ENCODE measurements at regions not wholly inside any gene's neighbourhood (a gene's known extent, or its start where the extent isn't known, plus 50 kb on each side); places are given as distances from the start of the nearest gene placed in this dataset.

GRCh38 chr6:104402572-104402971, 457.1 kb downstream of the HACE1 start:
- Mint-ChIP-seq H3K9me3 (no peaks in the 10 kb centered on the region), H3K4me1 (no peaks in the 10 kb centered on the region), H3K36me3 (ENCODE audit: low read depth) (no peaks in the 10 kb centered on the region), H3K27me3 (ENCODE audit: low read depth, poor library complexity) (no peaks in the 10 kb centered on the region), H3K27ac (no peak overlapping the region), H3K4me3 (no peak overlapping the region)
- DNase-seq: no peak
- no peak for TF ChIP-seq CTCF (IDR thresholded peaks at IDR 0.05)

GRCh38 chr6:104401926-104402325, 457.8 kb downstream of the HACE1 start:
- Mint-ChIP-seq H3K36me3 (ENCODE audit: low read depth) (no peaks in the 10 kb centered on the region), H3K9me3 (no peaks in the 10 kb centered on the region), H3K4me1 (no peaks in the 10 kb centered on the region), H3K27ac (no peak overlapping the region), H3K27me3 (ENCODE audit: low read depth, poor library complexity) (no peaks in the 10 kb centered on the region), H3K4me3 (no peak overlapping the region)
- no peak for DNase-seq
- no peak for TF ChIP-seq CTCF (IDR thresholded peaks at IDR 0.05)

GRCh38 chr6:104400844-104401243, 458.9 kb downstream of the HACE1 start:
- TF ChIP-seq CTCF (IDR thresholded peaks at IDR 0.05): no peak
- Mint-ChIP-seq H3K27me3 (ENCODE audit: low read depth, poor library complexity) (no peaks in the 10 kb centered on the region), H3K27ac (peak overlapping the region; percentile 20), H3K4me1 (no peaks in the 10 kb centered on the region), H3K36me3 (ENCODE audit: low read depth) (no peaks in the 10 kb centered on the region), H3K4me3 (no peak overlapping the region), H3K9me3 (no peaks in the 10 kb centered on the region)
- DNase-seq: no peak

GRCh38 chr6:104396077-104396476, 463.6 kb downstream of the HACE1 start:
- H3K36me3 Mint-ChIP-seq (ENCODE audit: low read depth): no peaks in the 10 kb centered on the region
- H3K27ac Mint-ChIP-seq: no peak overlapping the region
- DNase-seq: no peak
- H3K9me3 Mint-ChIP-seq: no peaks in the 10 kb centered on the region
- H3K4me3 Mint-ChIP-seq: no peak overlapping the region
- TF ChIP-seq CTCF (IDR thresholded peaks at IDR 0.05): no peak
- no peaks in the 10 kb centered on the region for H3K4me1 Mint-ChIP-seq
- H3K27me3 Mint-ChIP-seq (ENCODE audit: low read depth, poor library complexity): no peaks in the 10 kb centered on the region

- DNase-seq: no peak
- Mint-ChIP-seq H3K4me3 (no peak overlapping the region), H3K27ac (no peak overlapping the region), H3K4me1 (no peaks in the 10 kb centered on the region), H3K27me3 (ENCODE audit: low read depth, poor library complexity) (peaks cover 9% of the 10 kb centered on the region), H3K36me3 (ENCODE audit: low read depth) (no peaks in the 10 kb centered on the region), H3K9me3 (peaks cover 26% of the 10 kb centered on the region)
- no peak for TF ChIP-seq CTCF (IDR thresholded peaks at IDR 0.05)
These were observed 477.8 kb downstream of the HACE1 start for GRCh38 chr6:104381907-104382306.

GRCh38 chr6:104365451-104366234, 494.1 kb downstream of the HACE1 start:
- Mint-ChIP-seq H3K4me1 (no peaks in the 10 kb centered on the region), H3K27ac (no peak overlapping the region), H3K36me3 (ENCODE audit: low read depth) (no peaks in the 10 kb centered on the region), H3K4me3 (no peak overlapping the region), H3K9me3 (no peaks in the 10 kb centered on the region), H3K27me3 (ENCODE audit: low read depth, poor library complexity) (peaks cover under 1% of the 10 kb centered on the region)
- TF ChIP-seq CTCF (IDR thresholded peaks at IDR 0.05): no peak
- no peak for DNase-seq

Measured in nephron progenitor cell (in vitro differentiated cells).